KBM-7 (cell line): ENCODE measurements at regions not wholly inside any gene's neighbourhood (a gene's known extent, or its start where the extent isn't known, plus 50 kb on each side); places are given as distances from the start of the nearest gene placed in this dataset.

Experiments used
- DNase-seq: peaks from one replicate; pipeline ENCODE4 v3.0.0-alpha.2; 2015
- in situ Hi-C: fragments of 300-500 bp; cut with MboI; formaldehyde crosslinking; loops from 2 replicates; pipeline ENCODE4 v1.14.3; 2020; ENCODE audit warnings: low sequenced_read_pairs, low pct_unique_long_range_greater_than_20kb, mixed read lengths

DNA sequence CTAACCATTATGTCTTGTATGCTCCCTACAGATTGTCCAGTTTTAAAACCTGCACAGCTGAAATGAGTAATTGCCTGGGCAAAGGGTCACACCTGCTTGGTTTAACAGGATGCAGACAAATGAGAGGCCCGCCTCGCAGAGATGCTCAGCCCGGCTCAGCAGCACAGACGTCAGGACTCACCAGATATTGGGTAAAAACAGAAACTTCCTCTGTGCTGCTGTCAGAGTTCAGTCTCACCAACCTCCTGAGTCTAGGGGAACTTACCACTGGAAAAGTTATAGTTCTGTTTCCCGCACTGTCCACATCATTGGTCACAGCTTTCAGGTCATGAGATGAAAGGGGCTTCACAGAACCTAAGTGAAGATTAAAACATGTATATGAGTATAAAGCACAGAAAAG is 152.5 kb downstream of the ESM1 start:
- in situ Hi-C loops, result no loop called here
- DNase-seq, result no peak

DNA sequence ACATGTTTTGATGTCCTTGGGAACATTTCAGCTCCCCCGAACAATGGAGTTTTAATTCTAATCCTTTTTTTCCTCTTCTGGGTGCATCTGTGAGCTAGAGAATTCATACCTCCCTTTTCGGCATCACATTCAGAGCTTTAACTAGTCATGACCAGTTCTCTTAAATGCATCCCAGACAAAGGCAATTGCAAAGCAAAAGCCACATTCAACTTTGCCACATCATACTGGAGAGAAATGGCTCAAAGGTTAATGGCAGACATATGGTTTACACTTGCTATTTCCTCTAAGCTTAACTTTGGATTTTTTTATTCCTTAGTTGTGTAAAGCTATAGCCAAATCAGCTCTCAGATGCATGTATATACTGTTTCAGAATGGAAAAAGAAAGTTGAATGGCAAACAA is 153.3 kb downstream of the ESM1 start:
- DNase-seq, result no peak
- in situ Hi-C loops, result no loop called here

DNA sequence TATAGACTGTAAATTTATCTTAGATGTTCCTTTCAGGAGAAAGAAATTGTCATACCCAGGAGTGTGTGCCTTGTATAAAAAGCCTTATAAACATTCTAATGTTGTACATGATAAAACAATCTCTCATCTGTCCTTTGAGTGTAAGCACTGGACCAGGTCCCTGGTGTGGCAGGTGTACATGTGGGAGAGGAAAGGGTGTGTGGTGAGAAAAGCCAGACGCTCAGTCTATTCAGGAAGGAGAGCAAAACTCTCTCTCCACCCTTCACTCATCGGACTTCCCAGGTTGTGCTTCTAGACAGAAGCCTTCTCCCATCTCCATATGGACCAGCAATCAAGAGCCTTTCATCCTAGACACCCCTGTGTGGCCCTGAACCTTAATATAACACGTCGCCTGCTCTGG is 154.2 kb downstream of the ESM1 start:
- in situ Hi-C loops, result no loop called here
- no peak for DNase-seq

DNA sequence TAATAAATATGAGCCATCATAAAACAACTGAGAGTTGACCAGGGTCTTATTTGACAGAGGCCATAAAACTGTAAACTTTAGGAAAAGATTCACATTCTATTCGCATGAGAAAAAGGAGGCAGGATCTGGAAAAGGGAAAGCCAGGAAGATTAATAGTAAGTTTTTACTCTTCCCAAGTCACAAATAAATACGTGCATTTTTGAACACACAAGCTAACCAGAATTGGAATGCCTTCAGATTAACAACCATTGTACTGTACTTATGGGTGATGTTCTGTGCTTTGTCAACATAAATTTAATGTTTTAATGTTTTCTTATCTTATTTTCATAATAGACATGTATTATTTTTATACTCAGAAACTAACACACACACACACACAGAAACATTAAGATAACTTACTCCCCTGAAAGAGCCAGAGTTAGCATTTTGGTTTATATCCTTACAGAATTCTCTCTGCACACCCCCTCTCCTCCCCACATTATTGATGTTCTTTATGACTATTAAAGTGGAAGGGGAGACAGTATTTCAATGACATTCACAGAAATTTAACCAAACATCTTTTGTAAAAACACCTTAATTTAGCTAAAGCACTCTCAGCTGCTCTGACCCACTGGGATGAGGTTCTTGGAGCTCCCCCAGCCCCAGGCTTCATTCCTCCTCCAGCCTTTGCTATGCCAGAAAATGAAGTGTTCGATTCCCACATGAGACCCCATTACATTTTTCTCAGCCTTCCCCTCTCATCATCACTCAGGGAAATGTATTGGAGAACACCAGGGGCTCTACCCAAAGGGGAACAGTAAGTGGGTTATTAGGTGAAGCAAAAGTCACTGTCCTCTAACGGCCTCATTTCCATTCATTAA is 155.5 kb downstream of the ESM1 start:
- in situ Hi-C loops, result no loop called here
- DNase-seq, result no peak

DNA sequence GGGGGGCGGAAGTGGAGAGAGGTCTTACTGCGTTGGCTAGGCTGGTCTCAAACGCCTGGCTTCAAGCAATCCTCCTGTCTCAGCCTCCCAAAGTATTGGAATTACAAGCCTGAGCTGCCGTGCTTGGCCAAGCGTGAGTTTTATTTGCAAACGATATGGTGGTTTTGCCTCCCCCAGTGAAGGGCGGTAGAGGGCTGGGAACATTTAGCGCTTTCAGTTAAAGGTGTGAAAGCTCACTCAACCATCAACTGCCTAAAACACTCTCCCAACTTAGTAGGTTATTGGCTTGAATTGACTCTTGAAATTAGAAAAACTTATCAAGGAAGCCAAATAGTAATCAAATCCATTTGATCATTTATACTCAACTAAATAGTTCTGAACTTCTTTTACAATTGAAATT is 156.3 kb downstream of the ESM1 start:
- no peak for DNase-seq
- in situ Hi-C loops, result no loop called here

DNA sequence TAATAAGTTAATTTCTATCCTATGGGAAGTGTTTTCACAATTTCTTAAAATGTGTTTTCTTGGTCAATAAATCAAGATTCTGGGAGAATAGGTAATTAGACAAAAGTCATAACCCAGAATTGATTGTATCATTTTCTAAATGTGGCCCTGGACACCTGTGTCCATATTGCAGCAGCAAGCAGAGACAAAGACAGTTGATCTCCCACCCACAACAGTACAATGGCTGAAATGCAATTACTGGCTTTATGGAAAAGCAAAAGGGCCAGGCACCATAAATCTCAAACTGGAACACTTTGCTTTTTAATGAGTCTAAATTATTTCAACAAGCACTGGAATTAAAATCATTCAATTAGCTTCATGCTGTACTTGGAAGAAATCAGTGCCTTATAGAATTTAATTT is 157.2 kb downstream of the ESM1 start:
- in situ Hi-C loops, result no loop called here
- DNase-seq, result no peak

DNA sequence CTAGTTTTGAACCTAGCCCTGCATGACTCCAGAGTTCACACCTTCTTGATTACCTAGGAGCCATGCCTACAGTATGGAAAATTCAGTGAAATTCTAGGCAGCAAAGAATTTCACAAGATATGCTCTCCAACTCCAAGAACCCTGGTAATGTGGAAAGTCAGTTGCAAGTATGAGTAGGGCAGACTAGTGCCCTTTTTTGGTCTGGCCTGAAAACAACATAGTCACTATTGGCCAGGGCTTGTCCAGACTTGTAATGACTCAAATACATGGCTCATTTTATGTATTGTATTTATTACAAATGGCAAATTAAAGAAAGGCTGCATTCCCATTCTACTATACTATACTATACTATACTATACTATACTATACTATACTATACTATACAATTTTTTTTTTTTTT is 160.4 kb downstream of the ESM1 start:
- no peak for DNase-seq
- in situ Hi-C loops, result no loop called here

DNA sequence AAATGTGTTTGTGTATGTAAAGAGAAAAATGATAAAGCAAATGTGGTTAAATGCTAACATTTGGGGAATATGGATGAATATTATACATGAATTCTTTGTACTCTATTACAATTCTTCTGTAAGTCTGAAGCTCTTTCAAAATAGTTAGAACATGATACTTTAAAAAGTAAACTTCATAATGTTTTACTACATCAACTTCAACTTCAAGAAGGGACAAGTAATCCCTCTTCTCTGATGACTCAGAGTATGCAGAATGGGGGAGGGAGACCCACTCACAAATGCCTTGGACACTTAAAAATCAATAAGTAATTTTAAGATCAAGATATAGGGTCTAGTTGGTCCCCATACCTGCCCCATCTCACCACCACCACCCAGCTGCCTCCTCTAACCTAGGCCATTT is 162.4 kb downstream of the ESM1 start:
- in situ Hi-C loops, result no loop called here
- no peak for DNase-seq

DNA sequence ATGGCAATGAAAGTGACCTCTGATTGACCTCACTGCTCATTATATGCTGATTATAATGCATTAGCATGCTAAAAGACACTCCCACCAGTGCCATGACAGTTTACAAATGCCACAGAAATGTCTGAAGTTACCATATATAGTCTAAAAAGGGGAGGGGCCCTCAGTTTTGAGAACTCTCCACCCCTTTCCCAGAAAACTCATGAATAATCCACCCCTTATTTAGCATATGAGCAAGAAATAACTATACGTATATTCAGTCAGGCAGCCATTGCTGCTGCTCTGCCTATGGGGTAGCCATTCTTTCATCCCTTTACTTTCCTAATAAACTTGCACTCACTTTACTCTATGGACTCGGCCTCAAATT is 163.1 kb downstream of the ESM1 start:
- in situ Hi-C loops, result no loop called here
- DNase-seq, result no peak

DNA sequence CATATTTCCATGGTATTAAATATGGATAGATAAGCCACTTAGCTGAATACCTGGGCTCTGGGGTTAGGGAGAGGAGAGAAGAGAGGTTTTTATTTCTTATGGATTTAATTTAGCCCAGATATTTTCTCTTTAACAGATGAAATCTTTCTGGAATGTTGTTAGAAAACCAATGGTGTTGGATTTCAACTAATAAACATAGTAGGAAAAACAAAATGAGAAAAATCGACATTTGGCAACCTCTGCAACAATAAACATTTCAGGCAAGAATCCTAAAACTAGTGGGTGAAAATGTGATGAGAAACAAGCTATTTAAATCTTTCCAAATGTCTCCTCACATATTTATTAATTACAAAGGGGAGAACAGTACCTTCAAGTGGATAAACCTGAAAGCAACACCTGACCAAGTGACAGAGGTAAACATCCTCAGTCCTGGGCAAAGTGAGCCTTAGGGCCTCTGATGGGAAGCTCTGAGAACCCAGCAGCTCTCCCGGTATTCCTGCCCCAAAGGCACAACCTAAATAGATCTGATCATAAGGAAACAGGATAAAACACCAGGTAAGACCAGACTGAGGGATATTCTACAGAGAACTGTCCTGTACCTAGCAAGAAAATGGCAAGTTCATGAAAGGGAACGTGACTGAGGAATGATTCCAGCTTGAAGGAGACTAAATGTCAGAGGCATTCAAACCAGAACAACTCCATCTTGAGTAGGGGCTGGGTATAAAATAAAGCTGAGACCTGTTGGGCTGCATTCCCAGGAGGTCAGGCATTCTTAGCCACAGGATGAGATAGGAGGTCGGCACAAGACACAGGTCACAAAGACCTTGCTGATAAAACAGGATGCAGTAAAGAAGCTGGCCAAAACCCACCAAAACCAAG is 163.7 kb downstream of the ESM1 start:
- in situ Hi-C loops, result no loop called here
- no peak for DNase-seq

DNA sequence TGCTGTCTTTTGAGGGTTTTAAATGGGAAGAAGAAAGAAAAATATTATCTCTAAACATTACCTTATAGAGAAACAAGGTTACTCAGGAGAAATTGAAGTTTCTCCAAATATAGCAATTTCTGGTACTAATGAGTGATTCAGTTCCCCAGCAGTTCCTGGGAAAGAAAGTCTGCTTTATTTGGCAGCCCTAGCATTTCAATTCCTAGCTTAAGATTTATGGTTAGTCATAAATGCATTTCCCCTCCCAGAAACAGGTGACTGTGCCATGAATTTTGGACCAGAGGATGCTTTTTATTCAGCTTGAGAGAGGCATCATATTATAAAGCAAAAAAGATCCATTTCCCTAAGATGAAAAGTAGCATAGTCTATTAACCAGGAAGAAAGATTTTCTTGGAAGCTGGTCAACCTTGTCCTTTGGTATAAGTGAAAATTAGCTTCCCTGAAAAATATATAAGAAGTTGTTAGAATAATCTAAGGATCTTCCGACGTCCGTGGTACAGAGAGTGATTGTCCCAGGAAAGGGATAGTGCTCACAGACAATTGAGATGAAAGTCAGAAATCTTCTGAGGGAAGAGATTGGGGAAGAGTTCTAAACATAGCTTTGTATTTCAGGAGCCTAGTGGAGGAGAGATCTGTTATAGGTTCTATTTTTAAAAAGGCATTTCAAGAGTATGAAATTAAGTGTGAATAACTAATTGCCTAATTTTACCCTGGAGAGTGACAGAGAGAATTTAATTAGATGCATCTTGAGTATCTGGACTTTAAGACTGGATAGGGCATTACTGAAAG is 164.9 kb downstream of the ESM1 start:
- DNase-seq, result no peak
- in situ Hi-C loops, result no loop called here

DNA sequence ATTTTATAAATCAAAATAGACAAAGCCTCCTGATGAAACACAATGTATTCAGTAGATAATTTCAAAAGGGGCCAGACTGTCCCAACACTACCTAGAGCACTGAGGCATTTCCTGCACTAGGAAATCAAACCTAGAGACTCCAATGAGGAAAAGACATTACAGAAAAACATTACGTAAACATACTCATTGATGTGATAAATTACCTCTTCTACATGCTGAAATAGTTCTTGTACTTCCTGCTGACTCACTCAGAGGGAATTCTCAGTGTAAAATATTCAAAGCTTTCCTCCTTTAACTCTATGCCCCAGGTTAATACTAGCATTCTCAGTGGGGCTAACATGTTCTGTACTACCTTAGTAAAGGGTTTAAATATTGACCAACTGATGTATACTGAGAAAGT is 178.0 kb downstream of the ESM1 start:
- DNase-seq, result no peak
- in situ Hi-C loops, result no loop called here

DNA sequence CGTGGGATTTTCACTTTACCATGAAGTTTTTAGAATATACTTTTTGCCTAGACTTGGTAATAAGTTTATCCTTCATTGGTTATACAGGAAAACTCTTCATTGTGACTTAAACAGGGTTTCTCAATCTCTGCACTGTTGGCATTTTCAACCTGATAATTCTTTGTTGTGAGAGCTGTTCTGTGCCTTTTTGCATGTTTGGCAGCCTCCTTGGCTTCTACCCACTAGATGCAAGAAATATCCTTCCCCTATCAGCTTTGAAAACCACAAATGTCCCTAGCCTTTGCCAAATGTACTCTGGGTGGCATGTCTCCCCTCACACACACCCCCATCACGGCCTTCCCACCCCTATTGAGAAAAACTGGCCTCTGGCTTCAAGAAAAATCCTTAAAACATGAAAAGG is 180.9 kb downstream of the ESM1 start:
- in situ Hi-C loops, result no loop called here
- no peak for DNase-seq

DNA sequence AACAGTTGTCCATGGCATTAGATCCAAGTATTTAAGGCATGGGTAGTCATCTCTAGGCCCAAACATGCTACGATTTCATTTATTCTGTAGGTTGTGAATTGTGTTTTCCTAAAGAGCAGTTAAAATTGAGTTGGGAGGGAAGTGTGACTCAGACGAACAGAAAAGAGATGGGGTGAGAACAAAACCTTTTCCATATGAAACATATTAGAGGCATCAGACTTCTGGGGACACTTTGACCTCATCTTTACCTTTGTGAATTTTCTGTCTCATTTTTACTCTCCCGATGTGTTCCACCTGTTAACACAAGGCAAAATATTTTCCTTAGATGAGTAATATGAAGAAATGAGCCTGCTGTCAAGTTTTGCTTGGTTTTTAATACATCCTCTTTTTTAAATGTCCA is 181.3 kb downstream of the ESM1 start:
- in situ Hi-C loops, result no loop called here
- no peak for DNase-seq

DNA sequence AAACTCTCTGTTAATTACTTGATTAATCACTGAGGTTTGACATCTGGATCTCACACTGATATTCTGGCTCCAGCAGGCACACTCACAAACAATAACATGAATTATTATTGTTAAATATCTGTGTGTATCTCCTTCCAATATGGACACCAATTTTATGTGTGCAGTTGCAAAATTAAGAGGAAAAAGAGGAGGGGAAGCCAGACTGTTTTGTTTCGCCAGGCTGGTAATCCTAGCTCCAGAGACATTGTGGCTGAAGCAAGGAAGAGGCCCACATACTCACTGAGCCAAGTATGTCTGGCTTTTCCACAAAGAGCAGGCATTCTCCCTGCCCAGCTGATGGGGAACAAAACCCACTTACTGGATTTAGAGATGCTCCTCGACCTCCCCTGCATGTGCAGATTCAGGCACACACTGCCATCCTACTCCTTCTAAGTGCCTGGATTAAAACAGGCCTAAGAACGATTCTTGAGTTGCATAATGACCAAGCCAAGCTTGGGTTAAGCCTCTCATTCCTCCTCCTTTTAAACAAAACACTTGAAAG is 181.9 kb downstream of the ESM1 start:
- in situ Hi-C loops, result no loop called here
- DNase-seq, result no peak

DNA sequence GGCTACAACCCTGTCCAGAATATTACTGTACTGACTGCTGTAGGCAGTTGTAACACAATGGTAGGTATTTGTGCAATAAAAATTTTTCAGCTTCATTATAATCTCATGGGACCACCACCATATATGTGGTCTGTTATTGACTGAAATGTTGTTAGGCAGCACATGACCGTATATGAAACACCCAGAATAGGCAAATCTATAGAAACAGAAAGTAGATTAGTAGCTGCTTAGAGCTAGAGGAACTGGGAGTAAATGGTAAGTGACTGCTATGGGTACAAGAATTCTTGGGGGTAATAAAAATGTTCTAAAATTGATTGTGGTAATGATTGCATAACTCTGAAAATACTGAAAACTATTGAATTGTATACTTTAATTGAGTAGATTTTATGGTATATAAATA is 185.7 kb downstream of the ESM1 start:
- no peak for DNase-seq
- in situ Hi-C loops, result no loop called here

DNA sequence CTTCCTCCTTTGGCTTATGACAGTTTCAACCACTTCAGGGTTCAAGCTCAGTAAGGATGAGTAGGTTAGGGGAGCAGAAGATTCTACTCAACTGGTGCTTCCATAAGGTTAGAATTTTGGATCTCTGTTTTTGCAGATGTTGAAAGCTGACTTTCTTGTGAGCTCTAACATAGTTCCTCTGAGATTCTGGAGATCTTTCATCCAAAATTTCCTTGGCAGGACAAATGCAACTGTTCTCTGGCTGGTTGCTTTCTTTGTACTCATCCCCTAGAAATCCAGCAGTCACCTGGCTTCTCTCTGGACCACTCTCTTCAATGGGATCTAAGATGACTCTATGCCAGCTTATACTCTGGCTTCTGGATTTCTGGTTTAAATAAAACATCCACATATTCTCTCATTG is 189.6 kb downstream of the ESM1 start:
- DNase-seq, result no peak
- in situ Hi-C loops, result no loop called here

DNA sequence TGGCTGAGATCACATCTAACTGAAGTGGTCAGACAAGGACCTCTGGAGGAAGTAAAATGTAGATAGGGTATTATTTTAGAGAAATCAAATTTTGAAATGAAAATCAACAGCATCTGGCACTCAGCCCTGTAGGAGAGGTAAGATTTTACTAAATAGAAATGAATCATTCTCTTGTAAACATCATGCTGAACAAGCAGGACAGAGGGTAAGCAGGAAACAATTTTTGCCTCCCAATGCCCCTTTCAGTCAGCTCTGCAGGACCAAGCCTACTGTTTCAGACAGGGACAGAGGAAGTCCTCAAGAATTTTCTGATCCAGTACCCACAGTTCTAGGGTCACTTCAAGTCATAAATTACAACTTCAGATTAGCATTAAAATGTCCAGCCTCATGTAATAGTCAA is 190.1 kb downstream of the ESM1 start:
- in situ Hi-C loops, result no loop called here
- no peak for DNase-seq

DNA sequence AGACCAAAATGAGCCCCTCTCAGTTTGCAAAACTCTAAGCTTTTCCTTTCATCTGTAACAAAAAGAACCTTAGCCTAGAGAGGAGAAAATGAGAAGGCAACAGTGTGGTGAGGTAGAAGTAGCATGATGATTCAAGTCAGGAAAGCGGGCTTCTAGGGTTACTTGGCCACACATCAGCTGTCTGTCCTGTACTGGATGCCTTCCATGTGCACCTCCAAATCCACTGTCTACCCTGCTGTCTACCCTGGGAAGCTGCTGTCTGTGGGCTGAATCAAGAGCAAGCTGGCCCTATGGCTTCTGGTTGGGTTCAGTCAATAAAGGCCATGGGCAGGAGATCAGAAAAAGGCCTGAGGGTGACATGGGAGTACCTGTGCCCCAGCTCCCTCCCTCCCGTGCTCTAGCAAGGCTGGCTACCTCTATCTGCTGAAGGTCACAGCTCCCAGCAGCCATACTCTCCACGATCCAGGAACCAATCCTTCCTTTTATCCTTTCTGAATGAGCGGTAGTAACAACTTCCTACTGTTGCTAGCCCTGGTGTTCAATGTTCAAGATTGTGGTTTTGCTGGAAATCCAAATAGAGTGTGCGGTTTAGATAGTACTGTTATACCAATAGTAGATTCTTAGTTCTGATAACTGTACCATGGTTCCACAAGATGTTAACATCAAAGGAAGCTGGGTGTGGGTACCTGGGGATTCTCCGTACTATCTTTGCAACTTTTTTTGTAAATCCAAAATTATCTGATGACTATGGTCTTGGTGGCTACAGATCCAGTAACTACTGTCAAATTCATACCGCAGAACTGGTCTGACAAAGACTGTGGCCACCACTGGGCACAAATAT is 191.0 kb downstream of the ESM1 start:
- in situ Hi-C loops, result no loop called here
- DNase-seq, result no peak
